SK-N-SH treated with all-trans-retinoic acid at 6 μM for 48 hours (cell line): ENCODE measurements at regions not wholly inside any gene's neighbourhood (a gene's known extent, or its start where the extent isn't known, plus 50 kb on each side); places are given as distances from the start of the nearest gene placed in this dataset.

Experiments
- ATAC-seq: fragments of 200-7000 bp; cut with Tn5 transposase; 3 replicates; pipeline ENCODE4 v1.9.1; 2020; ENCODE audit warnings: mild to moderate bottlenecking, moderate library complexity
- ARNTL ChIP-seq: fragments of 450-650 bp; formaldehyde crosslinking; IDR thresholded peaks from 2 replicates; pipeline ENCODE4 v1.5.0; 2020; ENCODE audit warnings: low read depth, mild to moderate bottlenecking, moderate library complexity, borderline replicate concordance
- BACH2 ChIP-seq: fragments of 250-450 bp; sonication (Bioruptor Pico); IDR thresholded peaks from 2 replicates; pipeline ENCODE4 v1.9.0; 2021; ENCODE audit warnings: mild to moderate bottlenecking, borderline replicate concordance
- ESRRG ChIP-seq: fragments of 250-450 bp; sonication (Bioruptor Pico); IDR thresholded peaks from 2 replicates; pipeline ENCODE4 v1.6.1; 2021; ENCODE audit warnings: mild to moderate bottlenecking
- GLIS3 ChIP-seq: fragments of 250-450 bp; sonication (Bioruptor Pico); IDR thresholded peaks from 2 replicates; pipeline ENCODE4 v1.5.0; 2020; ENCODE audit warnings: mild to moderate bottlenecking, moderate library complexity
- OSR1 ChIP-seq: fragments of 250-450 bp; sonication (Bioruptor Pico); IDR thresholded peaks from 2 replicates; pipeline ENCODE4 v1.8.0; 2022; ENCODE audit warnings: moderate library complexity, mild to moderate bottlenecking, inconsistent platforms
- PPARA ChIP-seq: fragments of 250-450 bp; sonication (Bioruptor Pico); IDR thresholded peaks from 2 replicates; pipeline ENCODE4 v1.5.0; 2020; ENCODE audit warnings: mild to moderate bottlenecking, borderline replicate concordance
- RARB ChIP-seq: fragments of 250-450 bp; sonication (Bioruptor Pico); IDR thresholded peaks from 2 replicates; pipeline ENCODE4 v1.8.0; 2021; ENCODE audit warnings: mild to moderate bottlenecking, moderate library complexity
- SNAI2 ChIP-seq: fragments of 250-450 bp; sonication (Bioruptor Pico); IDR thresholded peaks from 2 replicates; pipeline ENCODE4 v1.5.0; 2020; ENCODE audit warnings: mild to moderate bottlenecking, moderate library complexity
- TCF4 ChIP-seq: fragments of 250-450 bp; sonication (Bioruptor Pico); IDR thresholded peaks from 2 replicates; pipeline ENCODE4 v1.8.0; 2021; ENCODE audit warnings: mild to moderate bottlenecking, moderate library complexity, borderline replicate concordance
- TOX ChIP-seq: fragments of 250-450 bp; sonication (Bioruptor Pico); IDR thresholded peaks from 2 replicates; pipeline ENCODE4 v1.8.0; 2021; ENCODE audit warnings: mild to moderate bottlenecking, moderate library complexity, borderline replicate concordance
- ZC3H10 ChIP-seq: fragments of 250-450 bp; sonication (Bioruptor Pico); IDR thresholded peaks from 2 replicates; pipeline ENCODE4 v1.5.1; 2021; ENCODE audit warnings: mild to moderate bottlenecking, moderate library complexity
- ZFP3 ChIP-seq: fragments of 250-450 bp; sonication (Bioruptor Pico); IDR thresholded peaks from 2 replicates; pipeline ENCODE4 v1.5.0; 2020; ENCODE audit warnings: mild to moderate bottlenecking, moderate library complexity
- ZFP30 ChIP-seq: fragments of 450-650 bp; formaldehyde crosslinking; IDR thresholded peaks from 2 replicates; pipeline ENCODE4 v1.5.0; 2022; ENCODE audit warnings: mild to moderate bottlenecking, moderate library complexity
- ZNF565 ChIP-seq: fragments of 450-650 bp; formaldehyde crosslinking; conservative IDR thresholded peaks from 2 replicates; pipeline ENCODE4 v1.5.0; 2020; ENCODE audit warnings: low read depth, mild to moderate bottlenecking, moderate library complexity
- ZNF70 ChIP-seq: fragments of 450-650 bp; formaldehyde crosslinking; IDR thresholded peaks from 2 replicates; pipeline ENCODE4 v1.5.0; 2020; ENCODE audit warnings: mild to moderate bottlenecking, moderate library complexity
- ZNF8 ChIP-seq: fragments of 450-650 bp; formaldehyde crosslinking; IDR thresholded peaks from 2 replicates; pipeline ENCODE4 v1.5.0; 2020; ENCODE audit warnings: mild to moderate bottlenecking, moderate library complexity
- TF ChIP-seq, protein P1 (sequence below): fragments of 250-450 bp; sonication (Bioruptor Pico); IDR thresholded peaks from 2 replicates; pipeline ENCODE4 v1.5.0; 2020; ENCODE audit warnings: mild to moderate bottlenecking, moderate library complexity
- TF ChIP-seq, protein P2 (sequence below): fragments of 250-450 bp; sonication (Bioruptor Pico); IDR thresholded peaks from 2 replicates; pipeline ENCODE4 v1.5.1; 2021; ENCODE audit warnings: mild to moderate bottlenecking, moderate library complexity
- TF ChIP-seq, protein P3 (sequence below): fragments of 250-450 bp; sonication (Bioruptor Pico); IDR thresholded peaks from 2 replicates; pipeline ENCODE4 v1.5.1; 2020; ENCODE audit warnings: low read depth, mild to moderate bottlenecking, moderate library complexity
- TF ChIP-seq, protein P4 (sequence below): fragments of 250-450 bp; sonication (Bioruptor Pico); IDR thresholded peaks from 2 replicates; pipeline ENCODE4 v1.8.0; 2020; ENCODE audit warnings: mild to moderate bottlenecking, moderate library complexity, borderline replicate concordance

DNA sequence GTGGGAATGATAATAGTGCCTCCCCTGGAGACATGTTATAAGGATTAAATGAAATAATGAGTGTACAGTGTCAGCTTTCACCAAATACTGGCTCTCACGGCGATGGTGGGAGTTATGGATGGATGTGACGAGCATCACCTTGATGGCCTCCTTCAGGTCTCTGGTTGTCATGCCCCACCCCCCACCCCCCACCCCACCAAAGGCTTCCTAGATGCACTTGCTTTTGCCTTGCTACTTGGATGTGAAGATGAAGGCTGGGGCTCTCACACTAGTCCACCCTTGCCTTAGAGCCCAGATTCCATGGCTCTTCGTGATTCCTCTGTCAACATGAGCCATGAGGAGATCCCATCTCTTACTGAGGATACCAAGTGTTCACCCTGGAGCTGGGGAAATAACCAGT lies 412.3 kb downstream of the NPHP4 start (continued):
- TF ChIP-seq, protein P1, sequence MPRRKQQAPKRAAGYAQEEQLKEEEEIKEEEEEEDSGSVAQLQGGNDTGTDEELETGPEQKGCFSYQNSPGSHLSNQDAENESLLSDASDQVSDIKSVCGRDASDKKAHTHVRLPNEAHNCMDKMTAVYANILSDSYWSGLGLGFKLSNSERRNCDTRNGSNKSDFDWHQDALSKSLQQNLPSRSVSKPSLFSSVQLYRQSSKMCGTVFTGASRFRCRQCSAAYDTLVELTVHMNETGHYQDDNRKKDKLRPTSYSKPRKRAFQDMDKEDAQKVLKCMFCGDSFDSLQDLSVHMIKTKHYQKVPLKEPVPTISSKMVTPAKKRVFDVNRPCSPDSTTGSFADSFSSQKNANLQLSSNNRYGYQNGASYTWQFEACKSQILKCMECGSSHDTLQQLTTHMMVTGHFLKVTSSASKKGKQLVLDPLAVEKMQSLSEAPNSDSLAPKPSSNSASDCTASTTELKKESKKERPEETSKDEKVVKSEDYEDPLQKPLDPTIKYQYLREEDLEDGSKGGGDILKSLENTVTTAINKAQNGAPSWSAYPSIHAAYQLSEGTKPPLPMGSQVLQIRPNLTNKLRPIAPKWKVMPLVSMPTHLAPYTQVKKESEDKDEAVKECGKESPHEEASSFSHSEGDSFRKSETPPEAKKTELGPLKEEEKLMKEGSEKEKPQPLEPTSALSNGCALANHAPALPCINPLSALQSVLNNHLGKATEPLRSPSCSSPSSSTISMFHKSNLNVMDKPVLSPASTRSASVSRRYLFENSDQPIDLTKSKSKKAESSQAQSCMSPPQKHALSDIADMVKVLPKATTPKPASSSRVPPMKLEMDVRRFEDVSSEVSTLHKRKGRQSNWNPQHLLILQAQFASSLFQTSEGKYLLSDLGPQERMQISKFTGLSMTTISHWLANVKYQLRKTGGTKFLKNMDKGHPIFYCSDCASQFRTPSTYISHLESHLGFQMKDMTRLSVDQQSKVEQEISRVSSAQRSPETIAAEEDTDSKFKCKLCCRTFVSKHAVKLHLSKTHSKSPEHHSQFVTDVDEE (CRISPR knock-in tag): no peak
- no peak for TF ChIP-seq ZNF565
- no peak for TF ChIP-seq GLIS3 (CRISPR knock-in tag)

DNA sequence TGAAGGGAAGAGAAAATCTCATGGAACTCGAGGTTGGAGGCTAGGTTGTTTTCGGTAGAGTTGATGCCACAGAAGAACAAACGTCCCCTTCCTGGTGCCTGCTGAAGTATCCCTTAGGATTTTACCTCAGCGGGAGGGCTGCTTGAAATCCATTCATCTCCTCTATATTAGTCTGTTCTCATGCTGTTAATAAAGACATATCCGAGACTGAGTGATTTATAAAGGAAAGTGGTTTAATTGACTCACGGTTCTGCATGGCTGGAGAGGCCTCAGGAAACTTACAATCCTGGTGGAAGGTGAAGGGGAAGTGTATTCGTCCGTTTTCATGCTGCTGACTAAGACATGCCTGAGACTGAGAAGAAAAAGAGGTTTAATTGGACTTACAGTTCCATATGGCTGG lies 413.5 kb downstream of the NPHP4 start:
- ATAC-seq: no peak
- no peak for TF ChIP-seq TCF4 (CRISPR knock-in tag)
- TF ChIP-seq ZNF70: no peak
- TF ChIP-seq, protein P2, sequence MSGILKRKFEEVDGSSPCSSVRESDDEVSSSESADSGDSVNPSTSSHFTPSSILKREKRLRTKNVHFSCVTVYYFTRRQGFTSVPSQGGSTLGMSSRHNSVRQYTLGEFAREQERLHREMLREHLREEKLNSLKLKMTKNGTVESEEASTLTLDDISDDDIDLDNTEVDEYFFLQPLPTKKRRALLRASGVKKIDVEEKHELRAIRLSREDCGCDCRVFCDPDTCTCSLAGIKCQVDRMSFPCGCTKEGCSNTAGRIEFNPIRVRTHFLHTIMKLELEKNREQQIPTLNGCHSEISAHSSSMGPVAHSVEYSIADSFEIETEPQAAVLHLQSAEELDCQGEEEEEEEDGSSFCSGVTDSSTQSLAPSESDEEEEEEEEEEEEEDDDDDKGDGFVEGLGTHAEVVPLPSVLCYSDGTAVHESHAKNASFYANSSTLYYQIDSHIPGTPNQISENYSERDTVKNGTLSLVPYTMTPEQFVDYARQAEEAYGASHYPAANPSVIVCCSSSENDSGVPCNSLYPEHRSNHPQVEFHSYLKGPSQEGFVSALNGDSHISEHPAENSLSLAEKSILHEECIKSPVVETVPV (CRISPR knock-in tag): no peak
- no peak for TF ChIP-seq ARNTL (CRISPR knock-in tag)
- TF ChIP-seq, protein P1 (CRISPR knock-in tag): no peak
- no peak for TF ChIP-seq TOX (CRISPR knock-in tag)
- TF ChIP-seq ESRRG: no peak
- no peak for TF ChIP-seq OSR1 (CRISPR knock-in tag)
- no peak for TF ChIP-seq ZFP30 (CRISPR knock-in tag)
- TF ChIP-seq, protein P3, sequence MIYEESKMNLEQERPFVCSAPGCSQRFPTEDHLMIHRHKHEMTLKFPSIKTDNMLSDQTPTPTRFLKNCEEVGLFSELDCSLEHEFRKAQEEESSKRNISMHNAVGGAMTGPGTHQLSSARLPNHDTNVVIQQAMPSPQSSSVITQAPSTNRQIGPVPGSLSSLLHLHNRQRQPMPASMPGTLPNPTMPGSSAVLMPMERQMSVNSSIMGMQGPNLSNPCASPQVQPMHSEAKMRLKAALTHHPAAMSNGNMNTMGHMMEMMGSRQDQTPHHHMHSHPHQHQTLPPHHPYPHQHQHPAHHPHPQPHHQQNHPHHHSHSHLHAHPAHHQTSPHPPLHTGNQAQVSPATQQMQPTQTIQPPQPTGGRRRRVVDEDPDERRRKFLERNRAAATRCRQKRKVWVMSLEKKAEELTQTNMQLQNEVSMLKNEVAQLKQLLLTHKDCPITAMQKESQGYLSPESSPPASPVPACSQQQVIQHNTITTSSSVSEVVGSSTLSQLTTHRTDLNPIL (CRISPR knock-in tag): no peak
- TF ChIP-seq ZNF8 (CRISPR knock-in tag): no peak
- no peak for TF ChIP-seq PPARA (CRISPR knock-in tag)
- no peak for TF ChIP-seq BACH2 (CRISPR knock-in tag)
- no peak for TF ChIP-seq RARB
- TF ChIP-seq, protein P4, sequence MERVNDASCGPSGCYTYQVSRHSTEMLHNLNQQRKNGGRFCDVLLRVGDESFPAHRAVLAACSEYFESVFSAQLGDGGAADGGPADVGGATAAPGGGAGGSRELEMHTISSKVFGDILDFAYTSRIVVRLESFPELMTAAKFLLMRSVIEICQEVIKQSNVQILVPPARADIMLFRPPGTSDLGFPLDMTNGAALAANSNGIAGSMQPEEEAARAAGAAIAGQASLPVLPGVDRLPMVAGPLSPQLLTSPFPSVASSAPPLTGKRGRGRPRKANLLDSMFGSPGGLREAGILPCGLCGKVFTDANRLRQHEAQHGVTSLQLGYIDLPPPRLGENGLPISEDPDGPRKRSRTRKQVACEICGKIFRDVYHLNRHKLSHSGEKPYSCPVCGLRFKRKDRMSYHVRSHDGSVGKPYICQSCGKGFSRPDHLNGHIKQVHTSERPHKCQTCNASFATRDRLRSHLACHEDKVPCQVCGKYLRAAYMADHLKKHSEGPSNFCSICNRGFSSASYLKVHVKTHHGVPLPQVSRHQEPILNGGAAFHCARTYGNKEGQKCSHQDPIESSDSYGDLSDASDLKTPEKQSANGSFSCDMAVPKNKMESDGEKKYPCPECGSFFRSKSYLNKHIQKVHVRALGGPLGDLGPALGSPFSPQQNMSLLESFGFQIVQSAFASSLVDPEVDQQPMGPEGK (CRISPR knock-in tag): no peak
- TF ChIP-seq ZC3H10: no peak
- no peak for TF ChIP-seq SNAI2
- no peak for TF ChIP-seq GLIS3 (CRISPR knock-in tag)

DNA sequence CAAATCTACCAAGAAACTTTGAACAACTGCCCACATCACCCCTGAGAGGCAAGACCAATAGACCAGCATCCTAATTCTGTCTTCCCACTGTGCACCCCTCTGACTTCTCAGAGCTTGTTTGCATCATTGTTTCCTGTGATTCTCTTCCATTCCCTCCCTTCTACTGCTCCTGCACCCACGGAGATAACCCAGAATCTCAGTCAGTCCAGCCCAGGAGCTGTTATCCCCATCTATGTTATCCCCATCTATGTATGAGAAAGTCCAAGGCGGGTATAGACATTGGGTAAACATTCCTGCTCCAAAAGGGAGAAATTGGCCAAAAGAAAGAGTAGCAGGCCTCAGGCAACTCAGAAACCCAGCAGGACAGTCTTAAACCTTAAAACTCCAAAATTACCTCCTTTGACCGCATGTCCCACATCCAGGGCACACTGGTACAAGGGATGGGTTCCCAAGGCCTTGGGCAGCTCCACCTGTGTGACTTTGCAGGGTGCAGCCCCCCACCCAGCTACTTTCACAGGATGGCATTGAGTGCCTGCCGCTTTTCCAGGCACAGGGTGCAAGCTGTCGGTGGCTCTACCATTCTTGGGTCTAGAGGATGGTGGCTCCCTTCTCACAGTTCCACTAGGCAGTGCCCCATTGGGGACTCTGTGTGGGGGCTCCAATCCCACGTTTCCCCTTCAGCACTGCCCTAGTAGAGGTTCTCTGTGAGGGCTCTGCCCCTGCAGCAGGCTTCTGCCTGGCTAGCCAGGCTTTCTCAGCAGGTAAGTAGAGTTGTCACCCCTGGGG lies 414.8 kb downstream of the NPHP4 start:
- TF ChIP-seq, protein P2 (CRISPR knock-in tag): no peak
- TF ChIP-seq PPARA (CRISPR knock-in tag) (no peak), ZNF565 (no peak), BACH2 (CRISPR knock-in tag) (no peak), RARB (no peak), ZNF70 (no peak), ARNTL (CRISPR knock-in tag) (no peak), SNAI2 (no peak), ESRRG (no peak), ZFP3 (CRISPR knock-in tag) (no peak)
- TF ChIP-seq, protein P3 (CRISPR knock-in tag): no peak
- TF ChIP-seq, protein P4 (CRISPR knock-in tag): no peak

More for the DNA sequence above, 414.8 kb downstream of the NPHP4 start:
- no peak for ATAC-seq
